ENCODE measurements at regions not wholly inside any gene's neighbourhood (a gene's known extent, or its start where the extent isn't known, plus 50 kb on each side); places are given as distances from the start of the nearest gene placed in this dataset.

- intact Hi-C loops (cut with DNase I) = no loop called here
- Histone ChIP-seq H3K36me3 (no peaks in the 10 kb centered on the region), H3K4me1 (no peaks in the 10 kb centered on the region), H3K27me3 (no peaks in the 10 kb centered on the region), H3K4me3 (no peak overlapping the region), H3K9me3 (no peaks in the 10 kb centered on the region), H3K27ac (no peak overlapping the region)
- DNase-seq (ENCODE audit: low spot score in 2 of 2) = no peak
- no peak for TF ChIP-seq CTCF (IDR thresholded peaks at IDR 0.05)
These were observed 55.1 kb upstream of the PAGE4 start for GRCh38 chrX:49773993-49774392.

- Histone ChIP-seq H3K27me3 (no peaks in the 10 kb centered on the region), H3K4me1 (no peaks in the 10 kb centered on the region), H3K9me3 (no peaks in the 10 kb centered on the region), H3K36me3 (no peaks in the 10 kb centered on the region), H3K27ac (no peak overlapping the region), H3K4me3 (no peak overlapping the region)
- intact Hi-C loops (cut with DNase I) = no loop called here
- TF ChIP-seq CTCF (IDR thresholded peaks at IDR 0.05) = no peak
- DNase-seq (ENCODE audit: low spot score in 2 of 2) = no peak
These were observed 61.9 kb upstream of the PAGE4 start for GRCh38 chrX:49767236-49767635.

DNA sequence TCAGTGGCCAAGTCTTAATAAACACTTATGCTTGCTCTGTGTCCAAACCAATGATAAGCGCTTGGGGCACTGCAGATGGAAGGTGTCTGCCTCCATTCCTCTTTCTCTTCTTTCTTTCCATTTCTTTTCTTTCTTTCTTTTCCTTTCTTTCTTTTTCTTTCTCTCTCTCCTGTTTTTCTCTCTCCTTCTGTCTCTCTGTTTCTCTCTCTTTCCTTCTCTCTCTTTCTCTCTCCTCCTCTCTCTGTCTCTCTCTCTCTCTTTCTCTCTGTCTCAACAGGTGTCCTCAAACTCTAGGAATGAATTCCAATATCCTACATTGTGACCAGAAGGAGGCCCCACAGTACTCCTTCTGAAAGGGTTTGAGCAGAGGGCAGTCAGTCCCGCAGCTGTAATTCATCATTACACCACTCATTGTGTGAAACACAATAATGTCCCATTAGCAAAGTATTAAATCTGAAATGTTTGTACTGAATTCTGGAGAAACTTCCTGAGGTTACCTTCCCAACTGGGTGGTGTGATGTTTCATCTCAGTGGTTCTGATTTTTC lies 66.5 kb upstream of the PAGE1 start:
- TF ChIP-seq CTCF (IDR thresholded peaks at IDR 0.05) = no peak
- Histone ChIP-seq H3K4me3 (no peak overlapping the region), H3K9me3 (no peaks in the 10 kb centered on the region), H3K27ac (no peak overlapping the region), H3K36me3 (no peaks in the 10 kb centered on the region), H3K27me3 (no peaks in the 10 kb centered on the region), H3K4me1 (no peaks in the 10 kb centered on the region)
- intact Hi-C loops (cut with DNase I) = no loop called here
- DNase-seq (ENCODE audit: low spot score in 2 of 2) = no peak

DNA sequence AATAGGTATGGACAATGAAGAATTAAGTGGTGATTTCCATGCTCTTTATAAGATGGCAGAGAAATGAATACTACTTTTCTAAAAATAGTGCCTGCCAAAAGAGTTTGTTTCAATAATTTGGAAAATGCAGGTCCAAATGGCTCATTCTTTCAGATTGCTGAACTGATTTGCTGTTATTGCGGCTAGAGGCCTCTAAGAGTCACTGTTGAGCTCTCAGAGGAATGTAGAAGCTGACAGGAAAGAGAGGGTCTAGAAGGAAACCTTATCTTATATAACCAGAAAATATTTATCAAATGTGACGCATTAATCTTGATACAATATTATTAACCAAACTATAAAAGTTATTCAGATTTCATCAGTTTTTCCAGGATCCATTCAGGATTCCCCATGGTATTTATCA lies 65.7 kb upstream of the PAGE1 start:
- Histone ChIP-seq H3K4me1 (no peaks in the 10 kb centered on the region), H3K9me3 (no peaks in the 10 kb centered on the region), H3K27ac (no peak overlapping the region), H3K27me3 (no peaks in the 10 kb centered on the region), H3K36me3 (no peaks in the 10 kb centered on the region), H3K4me3 (no peak overlapping the region)
- intact Hi-C loops (cut with DNase I) = no loop called here
- no peak for DNase-seq (ENCODE audit: low spot score in 2 of 2)
- TF ChIP-seq CTCF (IDR thresholded peaks at IDR 0.05) = peak in 2 of 3 experiments; percentile 18 to 36

DNA sequence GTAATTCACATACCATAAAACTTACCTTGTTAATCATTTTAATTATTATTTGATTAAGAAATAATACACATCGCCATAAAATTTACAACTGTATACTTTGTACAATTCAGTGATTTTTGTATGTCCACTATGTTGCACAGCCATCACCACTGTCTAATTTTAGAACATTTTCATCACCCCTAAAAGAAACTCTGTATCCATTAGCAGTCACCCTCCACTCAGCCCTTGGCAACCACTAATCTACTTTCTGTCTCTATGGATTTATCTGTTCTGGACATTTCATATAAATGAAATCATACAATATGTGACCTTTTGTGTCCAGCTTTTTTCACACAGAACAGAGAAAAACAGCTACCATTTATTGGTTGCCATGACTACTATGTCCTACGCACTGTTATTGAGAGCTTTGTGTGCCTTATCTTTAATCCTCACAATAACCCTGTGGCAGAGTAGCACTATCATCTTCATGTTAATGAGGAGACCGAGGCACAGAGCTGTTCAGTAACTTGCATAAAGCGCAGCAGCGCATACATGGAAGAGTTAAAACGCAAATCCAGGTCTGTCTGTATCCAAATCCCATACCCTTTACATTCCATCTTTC lies 64.6 kb upstream of the PAGE1 start:
- Histone ChIP-seq H3K4me3 (no peak overlapping the region), H3K27ac (no peak overlapping the region), H3K36me3 (no peaks in the 10 kb centered on the region), H3K4me1 (no peaks in the 10 kb centered on the region), H3K27me3 (no peaks in the 10 kb centered on the region), H3K9me3 (no peaks in the 10 kb centered on the region)
- intact Hi-C loops (cut with DNase I) = no loop called here
- no peak for TF ChIP-seq CTCF (IDR thresholded peaks at IDR 0.05)
- DNase-seq (ENCODE audit: low spot score in 2 of 2) = no peak

DNA sequence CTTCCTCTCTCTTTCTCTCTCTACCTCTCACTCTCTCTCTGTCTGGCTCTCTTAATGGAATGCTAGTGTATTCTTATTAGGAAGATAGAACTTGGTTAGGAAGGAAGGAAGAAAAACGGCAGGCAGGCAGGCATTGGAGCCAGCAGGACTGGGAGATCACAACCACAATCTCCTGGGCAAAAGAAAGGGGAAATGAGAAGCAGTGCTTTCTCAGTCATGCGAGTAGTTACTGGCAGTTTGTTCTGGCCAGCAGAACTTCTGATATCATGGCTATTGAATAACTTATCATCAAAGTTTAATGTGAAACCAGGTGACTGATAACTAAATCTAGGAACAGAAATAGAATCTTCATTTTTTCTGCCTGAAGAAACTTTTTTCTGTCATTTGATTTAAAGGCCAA lies 60.9 kb upstream of the PAGE1 start:
- intact Hi-C loops (cut with DNase I) = no loop called here
- Histone ChIP-seq H3K9me3 (no peaks in the 10 kb centered on the region), H3K27me3 (no peaks in the 10 kb centered on the region), H3K27ac (no peak overlapping the region), H3K36me3 (no peaks in the 10 kb centered on the region), H3K4me1 (no peaks in the 10 kb centered on the region), H3K4me3 (no peak overlapping the region)
- TF ChIP-seq CTCF (IDR thresholded peaks at IDR 0.05) = no peak
- no peak for DNase-seq (ENCODE audit: low spot score in 2 of 2)

All from ascending aorta (tissue), 2 donors.